Iris pigment epithelial cell (primary cell): ENCODE measurements at regions not wholly inside any gene's neighbourhood (a gene's known extent, or its start where the extent isn't known, plus 50 kb on each side); places are given as distances from the start of the nearest gene placed in this dataset.
"Not testable (repeated sequence)": the region's sequence is repeated elsewhere in the genome, so short reads cannot be mapped to it uniquely, and the experiment has no call there.

Experiments used
- DNase-seq: peaks from one replicate; pipeline ENCODE4 v3.0.0-alpha.2; 2011; ENCODE audit warnings: low read depth

DNA sequence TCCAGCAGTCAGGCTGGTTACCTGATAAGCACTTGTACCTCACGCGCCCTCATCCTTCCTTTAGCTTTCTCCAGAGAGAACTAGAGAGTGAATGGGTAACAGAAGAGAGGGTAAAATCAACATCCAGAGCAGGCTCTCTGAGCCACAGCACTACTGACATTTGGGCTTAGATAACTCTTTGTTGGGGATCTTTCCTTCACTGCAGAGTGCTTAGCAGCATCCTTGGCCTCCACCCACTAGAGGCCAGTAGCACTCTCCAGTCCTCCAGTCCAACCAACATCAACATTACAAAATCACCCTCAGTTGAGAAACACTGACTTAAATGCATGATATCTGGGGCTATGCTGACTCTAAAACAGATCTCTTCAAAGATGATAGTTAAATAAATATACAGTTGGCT is 220.7 kb downstream of the TACR3 start:
- peak; percentile 26 for DNase-seq

DNA sequence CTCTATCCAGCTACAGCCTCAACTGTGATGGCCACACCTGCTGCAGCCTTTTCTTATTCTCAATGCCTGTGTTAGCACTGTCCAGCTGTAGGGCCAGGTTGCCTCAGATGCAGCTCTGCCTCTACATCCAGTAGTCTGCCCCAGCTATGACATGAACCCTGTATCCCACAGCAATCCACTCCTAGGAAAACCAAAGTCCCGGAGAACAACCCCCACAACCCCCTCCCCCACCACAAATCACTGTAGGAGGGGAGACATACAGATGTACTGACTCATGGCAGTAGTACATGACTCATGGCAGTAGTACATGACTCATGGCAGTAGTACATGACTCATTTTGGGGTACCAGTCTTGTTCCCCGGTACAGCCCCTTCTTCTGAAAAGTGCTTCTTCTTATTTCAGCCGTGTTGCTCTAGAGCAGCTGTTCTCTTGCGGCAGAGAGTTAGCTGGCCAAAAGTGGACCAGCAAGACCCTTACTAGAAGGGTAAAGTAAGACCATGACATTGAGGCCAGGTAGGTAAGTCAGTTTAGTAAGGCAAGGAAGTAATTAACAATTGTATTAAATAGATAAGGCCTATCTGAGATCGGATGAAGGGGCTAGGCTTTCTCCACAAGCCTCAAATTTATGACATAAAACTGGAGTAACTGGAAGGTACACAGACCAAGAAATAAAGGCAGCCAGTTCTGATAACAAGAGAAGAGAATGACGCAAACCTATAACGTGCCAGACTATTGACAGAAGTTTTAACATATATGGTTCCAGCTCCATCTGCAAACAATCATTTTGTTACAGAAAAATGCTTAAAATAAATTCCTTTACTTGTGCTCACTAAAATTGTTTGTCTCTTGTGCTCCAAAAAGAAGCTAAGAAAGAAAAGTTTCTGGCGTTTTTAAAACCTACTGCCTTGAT is 221.4 kb downstream of the TACR3 start:
- peak; percentile 74 for DNase-seq

DNA sequence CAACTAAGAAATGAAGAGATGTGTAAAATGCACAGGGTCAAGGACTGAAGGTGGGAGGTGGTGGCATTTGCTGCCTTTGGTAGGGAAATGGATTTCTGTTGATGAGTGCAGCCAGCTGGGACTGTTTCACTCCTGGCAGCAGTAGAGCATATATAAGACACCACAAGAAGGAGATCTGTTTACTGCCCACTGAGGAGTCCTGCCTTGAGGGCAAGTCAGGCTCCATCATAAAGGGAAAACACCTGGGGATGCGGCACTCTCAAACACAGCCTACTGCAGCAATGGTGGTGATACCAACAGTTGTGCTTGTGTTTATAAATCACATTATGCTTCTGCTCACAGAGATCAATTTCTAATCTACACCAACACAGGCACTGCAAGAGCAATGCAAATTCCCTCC is 222.1 kb downstream of the TACR3 start:
- no peak for DNase-seq

DNA sequence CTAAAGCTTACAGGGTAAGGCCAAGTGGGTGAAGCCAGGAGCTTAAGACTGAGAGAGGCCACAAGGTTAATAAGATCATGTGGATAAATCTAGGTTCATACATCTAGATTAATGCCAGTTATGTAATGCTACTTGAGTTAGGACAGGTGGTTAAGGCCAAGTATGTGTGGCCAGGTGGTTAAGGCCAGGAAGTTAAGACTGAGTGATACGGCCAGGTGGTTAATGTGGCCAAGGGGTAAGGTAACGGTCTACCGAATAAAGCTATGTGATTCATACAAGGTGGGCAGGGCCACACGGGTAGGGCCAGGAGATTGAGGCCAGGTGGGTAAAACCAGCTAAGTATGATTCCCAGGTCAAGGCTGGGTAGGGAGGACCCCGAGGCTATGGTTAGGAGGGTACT is 223.0 kb downstream of the TACR3 start:
- DNase-seq: no peak

DNA sequence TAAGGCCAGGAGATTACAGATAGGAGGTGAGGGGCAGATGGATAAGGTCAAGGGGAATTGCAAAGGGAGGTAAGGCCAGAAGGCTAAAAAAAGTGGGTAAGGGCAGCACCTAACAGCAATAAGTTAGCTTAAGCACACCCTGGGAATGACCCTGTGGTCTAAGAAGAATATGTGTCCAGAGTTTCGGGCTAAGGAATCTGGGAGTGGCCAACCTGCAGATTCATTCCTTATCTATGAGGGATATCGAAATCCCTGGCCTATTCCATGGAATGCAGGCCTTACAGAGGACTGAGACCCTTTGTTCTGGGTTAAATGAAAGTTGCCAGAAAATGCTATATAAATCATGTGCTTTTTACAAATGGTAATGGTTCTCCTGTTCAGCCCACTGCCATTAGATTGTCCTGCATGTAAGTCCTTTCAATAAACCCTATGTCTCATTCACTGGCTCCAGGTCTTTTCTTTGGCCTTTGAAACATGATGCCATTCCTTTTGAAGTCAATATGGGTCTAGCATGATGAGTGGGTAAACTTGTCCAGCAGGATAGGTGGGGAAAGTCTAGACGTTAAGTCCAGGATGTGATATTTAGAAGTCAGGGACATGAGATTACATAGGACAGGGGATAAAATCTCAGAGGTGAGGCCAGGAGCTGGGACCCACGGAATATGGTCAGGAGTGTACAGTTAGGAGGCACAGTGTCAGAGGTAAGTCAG is 226.2 kb downstream of the TACR3 start:
- no peak for DNase-seq

DNA sequence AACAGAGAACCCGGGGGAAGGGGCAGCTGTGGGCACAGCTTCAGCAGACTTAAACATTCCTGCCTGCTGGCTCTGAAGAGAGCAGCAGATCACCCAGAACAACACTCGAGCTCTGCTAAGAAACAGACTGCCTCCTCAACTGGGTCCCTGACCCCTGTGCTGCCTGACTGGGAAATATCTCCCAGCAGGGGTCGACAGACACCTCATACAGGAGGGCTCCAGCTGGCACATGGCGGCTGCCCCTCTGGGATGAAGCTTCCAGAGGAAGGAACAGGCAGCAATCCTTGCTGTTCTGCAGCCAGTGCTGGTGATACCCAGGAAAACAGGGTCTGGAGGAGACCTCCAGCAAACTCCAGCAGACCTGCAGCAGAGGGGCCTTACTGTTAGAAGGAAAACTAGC is 234.5 kb downstream of the TACR3 start:
- DNase-seq: not testable (repeated sequence)

DNA sequence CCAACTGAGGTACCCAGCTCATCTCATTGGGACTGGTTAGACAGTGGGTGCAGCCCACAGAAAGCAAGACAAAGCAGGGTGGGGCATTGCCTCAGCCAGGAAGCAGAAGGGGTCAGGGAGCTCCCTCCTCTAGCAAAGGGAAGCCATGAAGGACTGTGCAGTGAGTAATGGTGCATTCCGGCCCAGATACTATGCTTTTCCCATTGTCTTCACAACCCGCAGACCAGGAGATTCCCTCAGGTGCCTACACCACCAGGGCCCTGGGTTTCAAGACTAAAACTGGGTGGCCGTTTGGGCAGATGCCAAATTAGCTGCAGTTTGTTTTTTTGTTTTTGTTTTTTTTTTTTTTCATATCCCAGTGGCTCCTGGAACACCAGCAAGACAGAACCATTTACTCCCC is 235.3 kb downstream of the TACR3 start:
- DNase-seq: no peak

DNA sequence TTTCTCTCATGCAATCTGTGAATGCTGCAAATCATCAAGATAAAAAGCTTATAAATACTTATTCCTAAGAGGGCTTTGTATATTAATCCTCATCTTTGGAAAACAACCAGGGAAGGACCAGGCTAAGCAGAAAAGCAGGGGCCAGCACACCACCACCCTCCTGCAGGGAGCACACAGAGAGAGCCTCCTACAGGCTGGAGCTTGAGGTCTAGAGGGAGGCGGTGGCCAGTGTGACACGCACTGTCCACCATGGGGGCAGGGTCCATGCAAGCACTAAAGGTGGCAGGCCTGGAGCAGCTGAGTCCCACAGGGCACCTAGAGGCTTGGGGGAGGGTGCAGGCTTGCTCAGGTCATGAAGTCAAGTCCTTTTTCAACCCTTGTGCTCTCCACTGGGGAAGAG is 236.9 kb downstream of the TACR3 start:
- DNase-seq: no peak

DNA sequence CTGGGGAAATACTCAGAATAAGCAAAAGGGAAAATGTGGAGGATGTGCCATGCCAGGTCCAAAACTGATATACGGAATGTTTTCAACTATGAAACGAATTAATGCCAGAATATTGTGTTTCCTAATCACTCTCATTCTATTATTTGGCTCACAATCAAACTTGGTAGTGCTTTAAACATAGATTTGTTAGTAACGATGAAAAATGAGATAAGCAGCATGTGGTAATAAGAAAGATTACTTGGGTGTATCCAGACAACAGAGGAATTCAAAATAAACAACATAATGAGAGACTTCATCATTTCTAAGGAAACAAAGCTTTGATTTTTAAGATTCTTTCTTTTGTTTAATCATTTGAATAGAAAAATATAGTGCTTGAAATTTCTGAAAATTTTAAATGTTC is 237.3 kb downstream of the TACR3 start:
- DNase-seq: no peak

DNA sequence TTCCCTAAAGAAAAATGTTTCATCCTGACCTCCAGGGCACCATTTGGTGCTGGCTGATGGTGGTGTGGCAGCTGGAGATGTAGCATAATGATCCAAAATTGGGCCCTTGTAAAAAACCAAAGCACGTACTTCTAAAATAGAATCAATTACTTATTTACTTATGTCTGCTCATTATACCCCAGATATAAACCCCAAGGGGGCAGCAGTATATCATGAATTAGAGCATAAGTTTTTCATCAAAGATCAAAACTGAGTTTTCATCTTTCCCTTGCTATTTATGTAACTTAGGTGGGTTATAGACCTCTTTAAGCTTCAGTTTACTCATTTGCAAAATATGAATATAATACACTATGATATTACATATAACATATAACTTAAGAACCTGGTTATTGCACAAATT is 241.1 kb downstream of the TACR3 start:
- DNase-seq: peak; percentile 22

DNA sequence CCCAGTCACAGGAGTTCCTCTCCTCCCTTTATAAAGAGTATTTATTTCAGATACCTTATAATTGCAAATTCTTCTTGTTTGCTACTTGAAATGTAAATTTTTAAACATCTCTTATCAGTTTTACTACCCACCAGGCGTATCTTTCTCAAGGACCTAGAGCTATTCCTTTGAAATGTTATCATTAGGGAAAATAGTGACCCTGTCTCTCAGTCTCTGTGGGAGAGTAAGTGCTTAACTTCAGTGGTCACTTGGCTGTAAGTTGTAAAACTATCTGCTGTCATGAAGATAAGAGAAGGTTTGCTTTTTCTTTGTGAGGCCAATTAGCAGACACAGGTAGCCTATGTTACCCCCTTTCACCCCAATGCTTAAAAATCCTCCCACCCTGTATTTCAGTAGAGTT is 241.6 kb downstream of the TACR3 start:
- no peak for DNase-seq

DNA sequence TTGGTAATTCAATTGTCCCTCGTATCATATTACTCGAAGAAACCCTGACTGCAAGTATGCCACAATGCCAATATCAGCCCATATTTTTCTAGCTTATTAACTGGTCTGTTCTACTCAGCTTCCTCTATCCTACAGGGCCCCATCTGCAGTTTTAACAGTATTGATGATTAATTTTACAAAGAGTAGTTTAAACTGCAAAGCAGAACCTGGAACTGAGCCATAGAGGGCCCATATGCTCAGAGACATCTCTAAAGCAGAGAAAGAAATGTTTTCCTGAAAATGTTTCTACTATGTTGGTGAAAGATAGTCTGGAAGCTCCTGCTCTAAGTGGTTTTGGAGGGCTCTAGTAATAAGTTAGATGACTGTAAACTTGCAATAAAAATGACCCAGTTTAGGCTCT is 259.4 kb upstream of the CENPE start:
- no peak for DNase-seq

DNA sequence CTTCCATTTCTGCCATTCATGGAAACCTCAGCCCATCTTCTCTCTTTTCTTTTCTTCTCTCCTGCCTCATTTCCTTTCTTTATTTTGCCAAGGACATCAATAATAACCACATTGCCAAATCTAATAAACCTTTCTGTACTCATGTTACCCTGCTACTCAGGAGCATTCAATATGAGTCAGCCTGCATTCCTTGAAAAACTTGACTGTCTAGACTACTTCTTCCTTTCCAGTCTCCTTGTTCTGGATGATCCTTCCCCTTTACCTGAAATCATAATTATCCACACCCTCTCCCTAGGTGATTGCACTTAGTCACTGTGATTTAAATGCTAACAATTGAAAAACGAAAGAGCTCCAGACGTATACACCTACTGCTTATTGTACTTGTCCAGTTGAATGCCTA is 253.2 kb upstream of the CENPE start:
- DNase-seq: peak; percentile 26

DNA sequence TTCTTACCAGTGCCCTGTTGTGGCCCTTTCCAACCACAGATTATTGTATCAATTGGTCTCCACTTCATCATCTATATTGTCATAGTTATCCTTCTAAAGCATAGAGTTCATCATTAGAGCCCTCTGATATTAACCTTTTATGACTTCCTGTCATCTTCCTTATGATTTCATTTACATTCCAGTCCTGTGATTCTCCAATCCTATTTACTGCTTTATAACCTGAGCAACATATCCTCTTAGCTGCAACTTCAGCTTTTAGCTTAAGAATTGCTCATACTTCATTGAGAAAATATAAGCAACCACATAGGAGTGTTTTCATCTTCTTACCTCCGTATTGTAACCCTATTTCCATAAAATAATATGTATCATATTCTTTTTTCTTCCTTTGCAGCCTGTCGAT is 252.6 kb upstream of the CENPE start:
- DNase-seq: no peak

DNA sequence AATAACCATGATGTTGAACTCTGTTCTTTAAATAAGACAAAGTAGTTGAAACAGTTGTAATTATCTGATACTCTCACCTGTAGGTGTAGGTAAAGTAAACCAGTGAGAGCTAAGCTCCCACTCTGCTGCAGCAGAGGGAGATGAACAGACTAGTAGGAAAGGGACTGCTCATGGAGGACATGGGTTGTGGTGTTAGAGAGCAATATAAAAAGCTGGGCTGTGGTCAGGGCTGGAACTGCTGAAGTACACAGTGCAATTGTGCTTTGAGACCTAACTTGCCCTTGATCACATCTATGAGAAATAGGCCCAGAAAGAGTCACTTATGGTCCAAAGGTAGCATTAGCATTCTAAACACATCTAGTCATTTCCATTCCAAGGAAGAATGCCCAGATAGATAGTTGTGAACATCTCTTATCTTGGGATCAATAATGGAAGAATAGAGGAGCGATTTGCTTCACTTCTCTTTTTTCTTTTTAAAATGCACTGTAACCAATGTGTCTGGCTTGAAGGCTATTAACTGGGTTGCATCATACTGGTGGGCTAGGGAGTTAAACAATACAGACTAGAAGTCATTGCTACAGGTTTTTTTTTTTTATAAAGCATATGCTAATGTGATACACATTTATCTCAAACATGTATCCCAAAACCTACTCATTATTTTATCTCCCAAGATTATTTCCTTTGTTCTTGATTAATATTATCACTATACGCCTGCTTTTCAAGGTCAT is 251.3 kb upstream of the CENPE start:
- no peak for DNase-seq

DNA sequence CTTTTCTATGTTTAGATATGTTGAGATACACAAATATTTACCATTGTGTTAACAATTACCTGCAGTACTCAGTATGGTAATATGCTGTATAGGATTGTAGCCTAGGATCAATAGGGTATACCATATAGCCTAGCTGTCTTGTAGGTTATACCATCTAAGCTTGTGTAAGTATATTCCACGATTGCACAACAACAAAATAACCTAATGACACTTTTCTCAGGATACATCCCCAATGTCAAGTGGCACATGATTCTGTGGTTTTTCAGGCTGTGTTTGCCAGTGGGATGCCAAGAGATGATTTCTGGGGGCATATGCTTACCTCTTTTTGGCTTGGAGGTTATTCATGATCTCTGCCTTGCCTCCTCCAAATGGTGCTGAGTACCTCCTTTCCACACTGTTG is 247.2 kb upstream of the CENPE start:
- no peak for DNase-seq

DNA sequence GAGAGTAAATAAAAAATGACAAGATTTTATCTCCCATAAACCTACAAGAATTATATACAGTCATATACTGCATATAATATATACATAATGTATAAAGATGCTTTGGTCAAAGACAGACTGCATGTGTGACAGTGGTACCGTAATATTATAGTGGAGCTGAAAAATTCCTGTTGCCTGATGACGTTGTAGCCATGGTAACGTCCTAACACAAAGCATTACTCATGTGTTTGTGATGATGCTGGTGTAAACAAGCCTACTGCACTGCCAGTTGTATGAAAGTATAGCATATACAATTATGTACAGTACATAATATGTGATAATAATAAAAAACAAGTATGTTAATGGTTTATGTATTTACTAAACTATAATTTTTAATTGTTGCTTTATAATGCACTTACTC is 245.2 kb upstream of the CENPE start:
- DNase-seq: peak; percentile 29

DNA sequence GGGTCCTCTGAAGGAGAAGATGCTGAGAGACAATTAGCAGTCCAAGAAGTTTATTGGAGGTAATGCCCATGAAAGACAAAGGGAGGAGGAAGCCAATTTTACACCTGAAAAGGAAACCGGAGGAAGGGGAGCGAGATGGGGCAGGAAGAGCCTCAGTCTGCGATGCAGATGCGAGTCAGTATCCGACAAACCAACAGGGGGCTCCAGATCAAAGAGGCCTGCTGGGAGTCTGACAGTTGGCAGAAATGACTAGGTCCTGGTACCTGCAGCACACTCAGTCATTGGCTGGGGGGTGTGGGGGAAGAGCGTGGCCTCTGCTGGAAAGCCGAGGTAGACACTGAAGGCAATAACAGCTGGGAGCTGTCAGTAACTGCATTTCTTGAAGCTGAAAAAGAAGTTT is 231.1 kb upstream of the CENPE start:
- DNase-seq: no peak

DNA sequence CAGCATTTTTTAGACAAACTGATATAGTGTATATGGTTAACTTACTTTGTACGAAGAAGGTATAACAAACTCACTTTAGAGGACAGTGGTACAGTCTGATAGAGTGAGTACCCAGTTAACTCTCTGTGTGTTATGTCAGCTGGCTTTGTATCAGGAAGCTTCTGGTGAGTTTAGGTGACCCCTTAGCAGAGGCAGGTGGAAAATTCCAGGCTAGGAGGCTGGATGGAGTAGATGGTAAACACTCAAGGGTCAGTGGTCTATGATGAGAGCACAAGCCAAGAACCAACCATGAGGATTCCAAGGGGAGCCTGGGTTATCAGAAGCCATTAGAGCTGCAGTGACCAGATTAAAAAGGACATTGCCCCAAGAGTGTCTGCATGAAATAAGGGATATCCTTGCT is 227.3 kb upstream of the CENPE start:
- no peak for DNase-seq

DNA sequence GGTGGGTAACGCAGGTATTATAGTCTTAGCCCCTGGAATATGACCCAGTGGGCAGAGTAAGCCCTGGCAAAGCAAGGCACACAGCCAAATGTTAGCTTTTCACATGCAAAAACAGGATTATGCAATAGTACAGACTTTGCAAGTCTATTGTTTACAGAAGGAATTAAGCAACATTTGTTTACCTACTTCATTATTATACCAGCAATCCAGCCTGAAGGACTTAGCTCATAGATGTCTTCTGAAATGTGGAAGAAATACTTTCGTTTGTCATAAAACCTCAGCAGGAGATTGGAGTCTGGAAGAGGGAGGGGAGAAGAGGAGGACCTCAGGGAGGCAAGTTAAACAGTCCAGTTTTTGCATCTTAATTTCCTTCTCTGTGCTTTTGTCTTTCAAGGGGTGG is 226.7 kb upstream of the CENPE start:
- DNase-seq: peak; percentile 29

DNA sequence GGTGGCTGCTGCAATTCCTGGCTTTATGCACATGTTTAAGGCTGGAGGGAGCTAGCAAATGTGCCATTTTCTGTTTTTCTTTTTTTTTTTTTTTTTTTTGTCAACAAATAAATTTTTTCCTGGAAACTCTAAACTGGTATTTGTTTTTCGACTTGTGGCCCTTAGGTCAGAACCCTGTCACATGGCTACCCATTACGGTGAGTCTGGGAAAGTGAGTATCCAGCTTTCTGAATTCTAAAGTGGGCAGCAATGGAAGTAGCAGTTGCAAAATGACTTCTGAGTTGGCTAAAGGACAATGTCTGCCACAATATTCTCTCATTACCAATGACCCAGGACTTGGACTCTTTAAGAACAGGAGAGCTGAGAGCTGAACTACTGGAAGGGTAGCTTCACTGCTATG is 225.1 kb upstream of the CENPE start:
- no peak for DNase-seq

DNA sequence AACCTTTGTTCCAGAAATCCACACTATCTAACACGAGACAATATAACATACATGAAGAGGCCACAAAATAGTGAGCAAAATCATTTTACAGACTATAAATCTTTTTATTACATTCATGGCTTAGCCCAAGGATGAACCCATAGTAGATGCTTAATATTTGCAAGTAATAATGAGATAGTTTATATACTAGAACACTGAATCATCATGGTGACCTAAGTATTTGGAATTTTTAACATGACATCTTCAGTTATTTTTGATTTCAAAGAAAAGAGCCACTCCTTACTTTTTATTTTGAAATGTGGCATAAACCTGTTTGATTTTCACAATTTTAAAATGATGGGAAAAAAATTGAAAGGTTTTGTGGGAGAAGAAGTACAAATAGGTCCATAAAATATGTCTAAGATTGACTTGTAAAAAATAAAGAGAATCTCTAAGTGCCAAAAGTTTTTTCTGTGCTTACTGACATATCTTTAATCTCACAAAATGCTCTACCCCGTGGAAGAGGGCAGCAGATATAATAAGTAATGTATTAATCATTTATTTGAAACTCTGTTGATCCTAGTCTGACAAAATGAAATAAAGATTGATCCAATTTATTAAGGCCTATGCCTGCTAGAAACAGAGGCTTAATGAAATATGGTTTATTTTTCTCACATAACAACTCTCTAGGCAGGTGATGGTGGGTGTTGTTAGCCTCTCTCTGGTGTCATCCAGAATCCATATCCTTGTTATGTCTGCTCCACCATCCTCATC is 224.5 kb upstream of the CENPE start:
- DNase-seq: peak; percentile 10
